PFSK-1 (cell line): ENCODE measurements at regions not wholly inside any gene's neighbourhood (a gene's known extent, or its start where the extent isn't known, plus 50 kb on each side); places are given as distances from the start of the nearest gene placed in this dataset.

Experiments used
- POLR2AphosphoS5 ChIP-seq: IDR thresholded peaks from 2 replicates; pipeline ENCODE4 v1.6.1; 2012; ENCODE audit warnings: low read depth, mild to moderate bottlenecking, control low read depth, low read length, moderate library complexity
- REST ChIP-seq, 2 experiments: IDR thresholded peaks; 2 replicates each; pipeline versions ENCODE4 v1.6.1 to v1.8.0; 2011 to 2012; ENCODE audit warnings: low read depth in 2 of 2, low read length in 2 of 2, control low read depth in 1 of 2, inconsistent platforms in 1 of 2, mild to moderate bottlenecking in 1 of 2, moderate library complexity in 1 of 2; ENCODE audit not compliant: insufficient read depth in 1 of 2

DNA sequence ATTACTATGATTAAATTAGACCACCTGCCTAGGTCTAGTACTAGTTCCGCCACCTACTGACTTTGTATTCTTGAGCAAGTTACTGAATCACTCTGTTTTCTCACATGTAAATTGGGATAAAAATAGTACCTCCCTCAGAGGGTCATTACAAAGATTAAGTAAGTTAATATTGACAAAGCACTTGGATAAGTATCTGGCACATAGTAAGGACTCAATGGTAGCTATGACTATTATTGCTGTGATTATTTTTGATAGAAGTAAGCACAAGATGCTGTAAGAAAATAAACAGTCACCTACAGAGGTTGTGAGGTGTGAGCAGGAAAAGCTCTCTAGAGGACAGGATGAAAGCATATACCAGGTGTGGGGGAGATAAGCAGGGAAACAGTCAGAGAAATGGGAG lies 173.1 kb upstream of the PAPPA start:
- TF ChIP-seq POLR2AphosphoS5: no peak
- no peak for TF ChIP-seq REST (IDR thresholded peaks at IDR 0.05; ENCODE audit: insufficient read depth in 1 of 2, low read depth in 2 of 2, low read length in 2 of 2)
